ENCODE measurements at regions not wholly inside any gene's neighbourhood (a gene's known extent, or its start where the extent isn't known, plus 50 kb on each side); places are given as distances from the start of the nearest gene placed in this dataset.

DNA sequence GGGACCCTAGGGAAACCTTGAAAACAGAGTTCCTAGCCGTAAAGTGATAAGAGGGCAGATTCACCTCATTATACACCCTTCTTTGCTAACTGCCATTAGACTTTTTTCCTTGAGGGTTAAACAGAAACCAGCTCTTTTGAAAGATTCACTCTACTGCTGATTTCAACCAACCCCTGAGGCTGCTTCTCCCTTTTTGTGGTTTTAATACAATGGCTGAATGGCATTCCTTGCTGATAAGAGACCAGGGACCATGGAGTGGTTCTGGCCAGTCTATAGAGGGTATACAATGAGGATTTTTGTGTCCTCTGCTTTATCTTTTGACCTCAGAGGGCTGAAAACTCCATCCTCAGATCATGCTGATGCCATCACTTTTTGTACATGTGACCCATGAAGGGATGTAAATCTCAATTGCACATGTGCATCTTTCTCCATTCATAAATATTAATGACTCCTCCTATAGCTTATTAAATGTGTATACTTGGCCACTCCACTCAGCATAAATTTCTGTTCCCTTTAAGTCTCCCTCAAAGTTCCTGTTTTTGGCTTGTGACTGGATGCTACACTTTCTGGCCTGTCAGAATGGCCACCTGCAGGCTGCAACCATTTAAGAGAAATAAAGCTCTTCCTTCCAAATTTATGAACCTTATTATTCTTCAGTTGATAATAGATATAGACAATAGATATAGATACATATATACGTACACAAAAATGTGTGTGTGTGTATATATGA, 233.8 kb upstream of the SEL1L start:
- TF ChIP-seq EZH2 (IDR thresholded peaks at IDR 0.05; ENCODE audit: borderline replicate concordance), result no peak
- TF ChIP-seq, protein P1, sequence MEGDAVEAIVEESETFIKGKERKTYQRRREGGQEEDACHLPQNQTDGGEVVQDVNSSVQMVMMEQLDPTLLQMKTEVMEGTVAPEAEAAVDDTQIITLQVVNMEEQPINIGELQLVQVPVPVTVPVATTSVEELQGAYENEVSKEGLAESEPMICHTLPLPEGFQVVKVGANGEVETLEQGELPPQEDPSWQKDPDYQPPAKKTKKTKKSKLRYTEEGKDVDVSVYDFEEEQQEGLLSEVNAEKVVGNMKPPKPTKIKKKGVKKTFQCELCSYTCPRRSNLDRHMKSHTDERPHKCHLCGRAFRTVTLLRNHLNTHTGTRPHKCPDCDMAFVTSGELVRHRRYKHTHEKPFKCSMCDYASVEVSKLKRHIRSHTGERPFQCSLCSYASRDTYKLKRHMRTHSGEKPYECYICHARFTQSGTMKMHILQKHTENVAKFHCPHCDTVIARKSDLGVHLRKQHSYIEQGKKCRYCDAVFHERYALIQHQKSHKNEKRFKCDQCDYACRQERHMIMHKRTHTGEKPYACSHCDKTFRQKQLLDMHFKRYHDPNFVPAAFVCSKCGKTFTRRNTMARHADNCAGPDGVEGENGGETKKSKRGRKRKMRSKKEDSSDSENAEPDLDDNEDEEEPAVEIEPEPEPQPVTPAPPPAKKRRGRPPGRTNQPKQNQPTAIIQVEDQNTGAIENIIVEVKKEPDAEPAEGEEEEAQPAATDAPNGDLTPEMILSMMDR (IDR thresholded peaks at IDR 0.05; ENCODE audit: poor library complexity), result no peak
- no peak for TF ChIP-seq EZH2phosphoT487 (IDR thresholded peaks at IDR 0.05; ENCODE audit: low read depth, severe bottlenecking, unreplicated experiment)
